NB4 (cell line): ENCODE measurements at regions not wholly inside any gene's neighbourhood (a gene's known extent, or its start where the extent isn't known, plus 50 kb on each side); places are given as distances from the start of the nearest gene placed in this dataset.

Experiments
- DNase-seq: peaks from one replicate; pipeline ENCODE4 v3.0.0; 2010; ENCODE audit warnings: low read depth
- H3K4me3 ChIP-seq: one replicate; pipeline ENCODE4 v1.5.1; 2011; ENCODE audit warnings: mild to moderate bottlenecking, low read depth, low read length, moderate library complexity
- MYC ChIP-seq: IDR thresholded peaks from 2 replicates; pipeline ENCODE4 v1.6.1; 2011; ENCODE audit warnings: low read depth, low read length
- POLR2A ChIP-seq: IDR thresholded peaks from 2 replicates; pipeline ENCODE4 v1.6.1; 2011; ENCODE audit warnings: mild to moderate bottlenecking; ENCODE audit not compliant: insufficient read length; ENCODE audit errors: extremely low read depth
- TF ChIP-seq, protein P1 (sequence below): IDR thresholded peaks from one replicate; pipeline ENCODE4 v1.5.1; 2012; ENCODE audit warnings: low read depth, low read length
- TF ChIP-seq, protein P2 (sequence below): IDR thresholded peaks from 2 replicates; pipeline ENCODE4 v1.6.1; 2011; ENCODE audit warnings: low read depth, low read length

DNA sequence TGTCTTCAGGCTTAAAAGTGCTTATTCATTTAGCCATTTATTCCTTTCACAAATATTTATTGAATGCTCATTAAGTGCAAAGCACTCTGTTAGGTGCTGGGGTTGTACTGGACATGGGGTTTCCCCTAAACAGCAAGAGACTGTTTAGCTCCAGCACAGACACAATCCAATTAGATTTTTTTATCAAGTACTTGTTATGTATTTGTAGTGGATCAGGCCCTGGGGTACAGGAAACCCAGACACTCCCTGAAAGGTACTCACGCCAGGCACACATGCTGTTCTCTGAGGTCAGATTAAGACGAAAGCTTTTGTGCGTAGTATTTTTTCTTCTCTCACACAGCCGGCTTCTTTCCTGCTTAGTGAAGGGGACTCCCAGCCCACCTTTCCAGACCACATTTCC, 218.1 kb upstream of the PLET1 start:
- TF ChIP-seq, protein P1, sequence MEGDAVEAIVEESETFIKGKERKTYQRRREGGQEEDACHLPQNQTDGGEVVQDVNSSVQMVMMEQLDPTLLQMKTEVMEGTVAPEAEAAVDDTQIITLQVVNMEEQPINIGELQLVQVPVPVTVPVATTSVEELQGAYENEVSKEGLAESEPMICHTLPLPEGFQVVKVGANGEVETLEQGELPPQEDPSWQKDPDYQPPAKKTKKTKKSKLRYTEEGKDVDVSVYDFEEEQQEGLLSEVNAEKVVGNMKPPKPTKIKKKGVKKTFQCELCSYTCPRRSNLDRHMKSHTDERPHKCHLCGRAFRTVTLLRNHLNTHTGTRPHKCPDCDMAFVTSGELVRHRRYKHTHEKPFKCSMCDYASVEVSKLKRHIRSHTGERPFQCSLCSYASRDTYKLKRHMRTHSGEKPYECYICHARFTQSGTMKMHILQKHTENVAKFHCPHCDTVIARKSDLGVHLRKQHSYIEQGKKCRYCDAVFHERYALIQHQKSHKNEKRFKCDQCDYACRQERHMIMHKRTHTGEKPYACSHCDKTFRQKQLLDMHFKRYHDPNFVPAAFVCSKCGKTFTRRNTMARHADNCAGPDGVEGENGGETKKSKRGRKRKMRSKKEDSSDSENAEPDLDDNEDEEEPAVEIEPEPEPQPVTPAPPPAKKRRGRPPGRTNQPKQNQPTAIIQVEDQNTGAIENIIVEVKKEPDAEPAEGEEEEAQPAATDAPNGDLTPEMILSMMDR = no peak
- TF ChIP-seq MYC (no peak), POLR2A (no peak)
- TF ChIP-seq, protein P2, sequence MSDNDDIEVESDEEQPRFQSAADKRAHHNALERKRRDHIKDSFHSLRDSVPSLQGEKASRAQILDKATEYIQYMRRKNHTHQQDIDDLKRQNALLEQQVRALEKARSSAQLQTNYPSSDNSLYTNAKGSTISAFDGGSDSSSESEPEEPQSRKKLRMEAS = no peak
- H3K4me3 ChIP-seq = no peak overlapping the region
- DNase-seq = no peak

DNA sequence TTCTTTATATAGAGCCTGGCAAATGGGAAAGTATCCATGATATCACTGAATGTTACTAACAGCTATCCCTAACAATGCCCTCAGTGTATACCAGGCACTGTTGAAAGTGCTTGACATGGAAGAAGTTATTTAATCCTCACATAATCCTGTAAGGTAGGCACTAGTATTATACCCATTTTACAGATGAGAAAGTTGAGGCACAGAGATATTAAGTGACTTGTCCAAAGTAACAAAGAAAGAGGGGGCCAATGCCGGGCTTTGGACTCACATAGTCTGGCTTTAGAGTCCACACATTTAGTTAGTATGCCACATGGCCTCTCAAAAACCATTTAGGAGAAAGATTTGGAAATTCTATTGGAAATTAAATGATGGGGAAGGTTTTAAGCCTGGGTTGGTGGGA, 220.8 kb upstream of the PLET1 start:
- no peak for DNase-seq
- no peak overlapping the region for H3K4me3 ChIP-seq
- TF ChIP-seq, protein P1 = no peak
- TF ChIP-seq MYC = no peak
- TF ChIP-seq, protein P2 = no peak
- TF ChIP-seq POLR2A = no peak

DNA sequence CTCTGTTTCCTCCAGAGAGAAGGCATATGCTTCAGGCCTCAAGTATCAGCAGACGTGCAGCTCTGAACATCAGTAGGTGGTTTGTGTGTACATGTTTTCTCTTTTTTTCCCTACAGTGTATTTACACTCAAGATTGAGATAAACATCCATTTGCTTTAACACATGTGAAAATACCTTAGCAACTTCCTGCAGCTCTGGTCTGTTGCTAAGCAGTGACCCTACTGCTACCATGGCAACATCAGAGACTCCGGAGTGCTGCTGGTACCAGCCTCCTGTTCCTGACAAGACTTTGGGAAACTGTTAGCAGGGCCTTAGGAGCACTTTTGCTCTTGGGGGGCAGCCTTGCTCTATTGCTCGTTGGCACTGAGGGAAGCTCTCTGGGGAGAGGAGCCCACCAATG, 221.2 kb upstream of the PLET1 start:
- TF ChIP-seq, protein P2 = no peak
- TF ChIP-seq, protein P1 = no peak
- no peak for TF ChIP-seq MYC
- no peak for TF ChIP-seq POLR2A
- DNase-seq = no peak
- no peak overlapping the region for H3K4me3 ChIP-seq

DNA sequence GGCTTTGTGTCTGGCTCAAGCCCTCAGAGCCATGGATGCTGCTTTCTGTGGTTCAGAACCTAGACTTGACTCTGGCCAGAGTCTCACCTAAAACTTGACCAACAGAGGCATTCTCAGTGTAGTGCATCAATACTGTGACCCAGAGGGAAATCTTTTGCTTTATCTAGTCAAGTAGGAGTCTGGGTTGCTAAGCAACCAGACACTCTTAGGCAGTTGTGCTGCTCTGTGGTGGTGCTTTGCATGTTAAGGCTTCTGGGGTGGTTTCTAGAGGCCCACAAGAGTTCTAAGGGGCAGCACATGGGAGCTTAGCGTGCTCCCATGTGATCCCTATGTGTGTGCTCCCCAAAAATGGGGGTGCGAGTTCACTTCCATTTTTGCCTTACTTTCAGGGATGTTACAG, 224.6 kb upstream of the PLET1 start:
- TF ChIP-seq, protein P2 = no peak
- TF ChIP-seq POLR2A = no peak
- TF ChIP-seq MYC = no peak
- TF ChIP-seq, protein P1 = no peak
- H3K4me3 ChIP-seq = no peak overlapping the region
- no peak for DNase-seq

DNA sequence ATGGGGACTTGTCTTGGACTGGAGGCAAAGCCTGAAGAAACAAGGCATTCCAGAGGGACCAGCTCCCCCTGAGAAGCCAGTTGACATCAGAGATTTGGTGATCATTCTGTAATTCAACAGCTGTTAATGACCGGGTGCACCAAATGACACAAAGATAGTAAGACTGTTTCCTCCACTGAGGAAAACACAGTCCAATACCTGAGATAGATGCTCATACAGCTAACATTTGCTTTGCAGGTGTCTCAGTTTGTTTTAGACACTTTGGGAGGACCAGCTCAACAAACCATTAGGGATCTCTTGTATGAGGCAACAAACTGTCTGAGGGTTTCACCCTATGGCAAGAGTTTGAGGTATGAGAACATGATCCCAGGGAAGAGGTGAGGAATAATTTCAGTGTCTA, 237.2 kb upstream of the PLET1 start:
- DNase-seq = no peak
- TF ChIP-seq MYC (no peak), POLR2A (no peak)
- TF ChIP-seq, protein P2 = no peak
- TF ChIP-seq, protein P1 = no peak
- H3K4me3 ChIP-seq = no peak overlapping the region

DNA sequence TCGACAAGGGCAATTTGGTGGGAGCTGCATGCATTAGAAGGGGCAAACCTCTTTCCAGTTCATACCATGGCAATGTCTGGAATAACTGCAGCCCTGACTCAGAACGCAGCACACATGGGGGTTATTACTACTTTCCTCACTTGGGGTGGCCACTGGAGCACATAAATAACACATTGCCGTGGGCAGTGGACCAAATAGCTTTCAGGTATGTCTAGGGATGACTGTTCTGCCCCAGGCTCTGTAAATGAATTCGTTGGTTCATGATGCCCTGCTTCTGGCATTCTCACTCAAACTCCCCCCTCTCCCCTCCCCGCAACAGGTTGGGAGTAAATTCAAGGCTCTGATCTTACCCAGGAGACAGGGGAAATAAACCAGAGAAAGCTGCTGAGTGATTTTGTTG, 238.0 kb upstream of the PLET1 start:
- no peak overlapping the region for H3K4me3 ChIP-seq
- no peak for TF ChIP-seq POLR2A
- TF ChIP-seq, protein P1 = no peak
- TF ChIP-seq, protein P2 = no peak
- no peak for TF ChIP-seq MYC
- DNase-seq = no peak
